ENCODE measurements at regions not wholly inside any gene's neighbourhood (a gene's known extent, or its start where the extent isn't known, plus 50 kb on each side); places are given as distances from the start of the nearest gene placed in this dataset.

GRCh38 chr6:104414723-104415122, 445.0 kb downstream of the HACE1 start:
- Mint-ChIP-seq H3K27me3 (peaks cover 2% of the 10 kb centered on the region), H3K36me3 (peaks cover 2% of the 10 kb centered on the region), H3K9me3 (peaks cover 0 to 3% (median 2%) of the 10 kb centered on the region in 3 donors), H3K27ac (no peak overlapping the region), H3K4me1 (no peaks in the 10 kb centered on the region), H3K4me3 (no peak overlapping the region)

GRCh38 chr6:104413767-104414166, 446.0 kb downstream of the HACE1 start:
- Mint-ChIP-seq H3K27ac (peak overlapping the region in 1 of 3 donors; percentile 13), H3K9me3 (peaks cover 0 to 3% (median 2%) of the 10 kb centered on the region in 3 donors), H3K4me1 (no peaks in the 10 kb centered on the region), H3K36me3 (peaks cover 2% of the 10 kb centered on the region), H3K4me3 (no peak overlapping the region), H3K27me3 (peaks cover 2% of the 10 kb centered on the region)

- no peaks in the 10 kb centered on the region for H3K4me1 Mint-ChIP-seq
- no peak overlapping the region for H3K4me3 Mint-ChIP-seq
- H3K27me3 Mint-ChIP-seq, result no peaks in the 10 kb centered on the region
- H3K9me3 Mint-ChIP-seq, result peaks cover 0 to 3% (median 2%) of the 10 kb centered on the region in 3 donors
- no peak overlapping the region for H3K27ac Mint-ChIP-seq
- H3K36me3 Mint-ChIP-seq, result peaks cover 2% of the 10 kb centered on the region
These were observed 448.4 kb downstream of the HACE1 start for GRCh38 chr6:104411302-104411701.

- Mint-ChIP-seq H3K4me3 (no peak overlapping the region), H3K27ac (no peak overlapping the region), H3K9me3 (peaks cover 0 to 3% (median 2%) of the 10 kb centered on the region in 3 donors), H3K27me3 (no peaks in the 10 kb centered on the region), H3K36me3 (peaks cover 2% of the 10 kb centered on the region), H3K4me1 (no peaks in the 10 kb centered on the region)
These were observed 449.8 kb downstream of the HACE1 start for GRCh38 chr6:104409913-104410312.

GRCh38 chr6:104407957-104408356, 451.8 kb downstream of the HACE1 start:
- Mint-ChIP-seq H3K27me3 (no peaks in the 10 kb centered on the region), H3K9me3 (peaks cover 0 to 4% (median 0%) of the 10 kb centered on the region in 3 donors), H3K4me1 (no peaks in the 10 kb centered on the region), H3K27ac (no peak overlapping the region), H3K4me3 (no peak overlapping the region), H3K36me3 (peaks cover 2% of the 10 kb centered on the region)

GRCh38 chr6:104404377-104404776, 455.3 kb downstream of the HACE1 start:
- Mint-ChIP-seq H3K36me3 (no peaks in the 10 kb centered on the region), H3K27me3 (no peaks in the 10 kb centered on the region), H3K9me3 (peaks cover 0 to 3% (median 0%) of the 10 kb centered on the region in 3 donors), H3K27ac (no peak overlapping the region), H3K4me1 (no peaks in the 10 kb centered on the region), H3K4me3 (no peak overlapping the region)

- H3K27ac Mint-ChIP-seq, result no peak overlapping the region
These were observed 457.1 kb downstream of the HACE1 start for GRCh38 chr6:104402572-104402971.

GRCh38 chr6:104401926-104402325, 457.8 kb downstream of the HACE1 start:
- no peaks in the 10 kb centered on the region for H3K27me3 Mint-ChIP-seq
- peaks cover 0 to 3% (median 0%) of the 10 kb centered on the region in 3 donors for H3K9me3 Mint-ChIP-seq
- H3K27ac Mint-ChIP-seq, result no peak overlapping the region
- no peaks in the 10 kb centered on the region for H3K4me1 Mint-ChIP-seq
- no peaks in the 10 kb centered on the region for H3K36me3 Mint-ChIP-seq
- no peak overlapping the region for H3K4me3 Mint-ChIP-seq

More at GRCh38 chr6:104402572-104402971, 457.1 kb downstream of the HACE1 start:
- Mint-ChIP-seq H3K9me3 (peaks cover 0 to 3% (median 0%) of the 10 kb centered on the region in 3 donors), H3K27me3 (no peaks in the 10 kb centered on the region), H3K4me3 (no peak overlapping the region), H3K4me1 (no peaks in the 10 kb centered on the region), H3K36me3 (no peaks in the 10 kb centered on the region)

- Mint-ChIP-seq H3K27me3 (no peaks in the 10 kb centered on the region), H3K27ac (no peak overlapping the region), H3K36me3 (no peaks in the 10 kb centered on the region), H3K4me1 (no peaks in the 10 kb centered on the region), H3K9me3 (peaks cover 0 to 3% (median 0%) of the 10 kb centered on the region in 3 donors), H3K4me3 (no peak overlapping the region)
These were observed 458.9 kb downstream of the HACE1 start for GRCh38 chr6:104400844-104401243.

- peaks cover 0 to 14% (median 2%) of the 10 kb centered on the region in 3 donors for H3K9me3 Mint-ChIP-seq
- H3K4me3 Mint-ChIP-seq, result no peak overlapping the region
- H3K27me3 Mint-ChIP-seq, result no peaks in the 10 kb centered on the region
- no peaks in the 10 kb centered on the region for H3K4me1 Mint-ChIP-seq
- no peaks in the 10 kb centered on the region for H3K36me3 Mint-ChIP-seq
- H3K27ac Mint-ChIP-seq, result no peak overlapping the region
These were observed 463.6 kb downstream of the HACE1 start for GRCh38 chr6:104396077-104396476.

GRCh38 chr6:104381907-104382306, 477.8 kb downstream of the HACE1 start:
- Mint-ChIP-seq H3K4me1 (no peaks in the 10 kb centered on the region), H3K4me3 (no peak overlapping the region), H3K27ac (no peak overlapping the region), H3K36me3 (no peaks in the 10 kb centered on the region), H3K9me3 (peaks cover 0 to 9% (median 1%) of the 10 kb centered on the region in 3 donors), H3K27me3 (no peaks in the 10 kb centered on the region)

GRCh38 chr6:104365451-104366234, 494.1 kb downstream of the HACE1 start:
- Mint-ChIP-seq H3K27ac (no peak overlapping the region), H3K9me3 (peaks cover 0 to 8% (median 0%) of the 10 kb centered on the region in 3 donors), H3K36me3 (no peaks in the 10 kb centered on the region), H3K4me3 (no peak overlapping the region), H3K4me1 (no peaks in the 10 kb centered on the region), H3K27me3 (no peaks in the 10 kb centered on the region)

GRCh38 chr6:104357928-104358327, 501.8 kb downstream of the HACE1 start:
- Mint-ChIP-seq H3K36me3 (no peaks in the 10 kb centered on the region), H3K27ac (no peak overlapping the region), H3K9me3 (peaks cover 2 to 15% (median 6%) of the 10 kb centered on the region in 3 donors), H3K4me1 (no peaks in the 10 kb centered on the region), H3K4me3 (no peak overlapping the region), H3K27me3 (no peaks in the 10 kb centered on the region)

GRCh38 chr6:104356197-104356596, 503.5 kb downstream of the HACE1 start:
- Mint-ChIP-seq H3K4me1 (no peaks in the 10 kb centered on the region), H3K4me3 (no peak overlapping the region), H3K36me3 (no peaks in the 10 kb centered on the region), H3K9me3 (peaks cover 2 to 15% (median 6%) of the 10 kb centered on the region in 3 donors), H3K27ac (no peak overlapping the region), H3K27me3 (no peaks in the 10 kb centered on the region)

- H3K27ac Mint-ChIP-seq, result no peak overlapping the region
- no peaks in the 10 kb centered on the region for H3K27me3 Mint-ChIP-seq
- no peaks in the 10 kb centered on the region for H3K4me1 Mint-ChIP-seq
- H3K36me3 Mint-ChIP-seq, result no peaks in the 10 kb centered on the region
- H3K9me3 Mint-ChIP-seq, result peaks cover 0 to 7% (median 3%) of the 10 kb centered on the region in 3 donors
- no peak overlapping the region for H3K4me3 Mint-ChIP-seq
These were observed 510.5 kb downstream of the HACE1 start for GRCh38 chr6:104349191-104349590.

GRCh38 chr6:104344223-104344622, 515.5 kb downstream of the HACE1 start:
- Mint-ChIP-seq H3K36me3 (peaks cover 2% of the 10 kb centered on the region), H3K27me3 (no peaks in the 10 kb centered on the region), H3K27ac (no peak overlapping the region)

More at GRCh38 chr6:104344223-104344622, 515.5 kb downstream of the HACE1 start:
- Mint-ChIP-seq H3K4me1 (no peaks in the 10 kb centered on the region), H3K4me3 (no peak overlapping the region), H3K9me3 (peaks cover 1 to 5% (median 2%) of the 10 kb centered on the region in 3 donors)
